ENCODE measurements at regions not wholly inside any gene's neighbourhood (a gene's known extent, or its start where the extent isn't known, plus 50 kb on each side); places are given as distances from the start of the nearest gene placed in this dataset.

GRCh38 chr2:226270285-226271058 lies 529.1 kb downstream of the IRS1 start:
- Histone ChIP-seq H3K27me3 (no peaks in the 10 kb centered on the region), H3K4me1 (no peaks in the 10 kb centered on the region), H3K9me3 (no peaks in the 10 kb centered on the region), H3K4me3 (replicated peaks in 1 of 3) (no peak overlapping the region), H3K27ac (no peak overlapping the region), H3K36me3 (no peaks in the 10 kb centered on the region)
- DNase-seq = no peak
- WGBS, 2 donors = 69 to 74% methylated on average over 6 of the region's 6 CpGs
- intact Hi-C loops (cut with DNase I) = no loop called here
- no peak for TF ChIP-seq CTCF (IDR thresholded peaks at IDR 0.05)
- no peak for TF ChIP-seq POLR2A (IDR thresholded peaks at IDR 0.05)

DNA sequence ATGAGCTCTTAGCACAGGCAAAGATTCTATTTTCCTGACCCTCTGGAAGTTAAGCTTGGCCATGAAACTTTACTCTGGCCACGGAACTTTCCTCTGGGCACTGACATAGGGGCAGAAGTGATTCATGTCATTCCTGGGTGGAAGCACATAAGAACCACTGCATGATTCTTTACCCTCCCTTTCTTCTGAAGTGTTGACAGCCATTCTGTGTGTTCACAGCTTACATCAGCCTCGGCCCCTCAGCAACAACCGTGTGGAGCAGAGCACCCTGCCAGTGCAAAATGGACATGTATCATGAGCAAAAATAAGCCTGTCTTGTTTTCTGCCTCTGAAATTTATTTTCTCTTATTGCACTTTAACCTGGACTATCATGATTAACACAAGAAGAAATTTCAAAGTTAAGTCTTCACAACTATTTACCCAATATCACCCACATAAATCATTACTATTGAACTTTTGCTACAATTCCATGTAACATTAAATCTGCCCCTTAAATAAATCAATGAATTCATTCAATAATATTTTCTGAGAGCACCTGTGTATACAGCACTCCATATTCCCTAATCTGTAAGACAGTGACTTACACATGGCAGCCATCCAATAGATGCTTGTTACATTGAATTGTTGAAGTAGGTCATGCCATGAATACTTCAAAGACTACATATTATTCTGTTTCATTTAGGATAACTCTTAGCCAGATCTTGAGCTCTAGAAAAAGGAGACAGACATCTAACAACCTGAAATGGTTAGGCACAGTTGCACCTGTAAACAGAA lies 531.9 kb downstream of the IRS1 start:
- TF ChIP-seq CTCF (IDR thresholded peaks at IDR 0.05) = no peak
- H3K27ac ChIP-seq = no peak overlapping the region
- H3K27me3 ChIP-seq = no peaks in the 10 kb centered on the region
- no peaks in the 10 kb centered on the region for H3K4me1 ChIP-seq
- H3K9me3 ChIP-seq = no peaks in the 10 kb centered on the region
- H3K36me3 ChIP-seq = no peaks in the 10 kb centered on the region
- no peak overlapping the region for H3K4me3 ChIP-seq (replicated peaks in 1 of 3)
- intact Hi-C loops (cut with DNase I) = no loop called here
- DNase-seq = no peak
- 85 to 92% methylated on average over 3 of the region's 3 CpGs for WGBS, 2 donors

GRCh38 chr2:226256709-226257376 lies 542.8 kb downstream of the IRS1 start:
- H3K36me3 ChIP-seq = no peaks in the 10 kb centered on the region
- TF ChIP-seq CTCF (IDR thresholded peaks at IDR 0.05) (no peak), POLR2A (IDR thresholded peaks at IDR 0.05) (no peak)
- intact Hi-C loops (cut with DNase I) = no loop called here
- H3K4me1 ChIP-seq = no peaks in the 10 kb centered on the region
- 77 to 84% methylated on average over 4 of the region's 4 CpGs for whole genome bisulfite sequencing, 2 donors
- no peak overlapping the region for H3K4me3 ChIP-seq (replicated peaks in 1 of 3)
- H3K27ac ChIP-seq = no peak overlapping the region
- H3K9me3 ChIP-seq = no peaks in the 10 kb centered on the region
- no peaks in the 10 kb centered on the region for H3K27me3 ChIP-seq
- DNase-seq = no peak

DNA sequence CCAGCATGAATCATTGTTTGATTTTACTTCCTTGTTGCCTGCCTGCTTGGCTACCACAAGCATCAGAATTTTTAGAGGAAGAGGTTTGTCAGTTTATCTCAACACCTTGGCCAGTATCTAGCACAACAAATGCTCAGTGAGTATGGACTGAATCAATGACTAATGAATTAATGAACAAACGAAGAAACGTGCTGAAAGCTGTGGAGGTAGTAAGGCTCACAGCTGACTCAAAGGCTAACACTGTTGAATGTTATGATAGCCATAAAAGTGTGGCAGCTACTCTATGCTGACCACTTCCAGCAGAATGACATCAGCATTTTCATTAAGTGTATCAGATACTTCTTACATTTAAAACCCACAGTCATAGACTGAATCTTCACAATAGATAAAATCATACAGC lies 543.4 kb downstream of the IRS1 start:
- H3K4me3 ChIP-seq (replicated peaks in 1 of 3) = no peak overlapping the region
- no peaks in the 10 kb centered on the region for H3K27me3 ChIP-seq
- H3K4me1 ChIP-seq = no peaks in the 10 kb centered on the region
- intact Hi-C loops (cut with DNase I) = no loop called here
- H3K9me3 ChIP-seq = no peaks in the 10 kb centered on the region
- no peak overlapping the region for H3K27ac ChIP-seq
- TF ChIP-seq CTCF (IDR thresholded peaks at IDR 0.05) = no peak
- TF ChIP-seq POLR2A (IDR thresholded peaks at IDR 0.05) = no peak
- H3K36me3 ChIP-seq = no peaks in the 10 kb centered on the region
- DNase-seq = no peak
- WGBS, 2 donors = 50 to 53% methylated on average over 2 of the region's 2 CpGs

DNA sequence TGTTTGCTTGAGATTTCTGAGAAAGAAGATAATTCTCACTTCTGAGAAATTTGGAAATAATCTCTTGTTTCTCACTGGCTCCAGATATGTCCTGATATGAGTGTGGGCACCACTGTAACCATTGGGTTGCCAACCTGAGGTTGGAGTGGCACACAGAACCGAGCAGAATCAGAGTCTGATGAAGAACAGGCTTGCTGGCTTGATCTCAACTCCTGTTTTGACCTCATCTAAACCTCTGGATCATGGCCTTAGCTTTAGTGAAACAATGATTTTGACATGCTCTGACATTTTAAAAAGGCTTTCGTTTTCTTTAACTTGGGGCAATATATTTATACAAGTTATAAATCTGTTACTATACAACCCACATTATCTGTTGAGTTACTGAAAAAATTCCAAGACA lies 548.0 kb downstream of the IRS1 start:
- no peaks in the 10 kb centered on the region for H3K27me3 ChIP-seq
- H3K9me3 ChIP-seq = no peaks in the 10 kb centered on the region
- no peak for TF ChIP-seq POLR2A (IDR thresholded peaks at IDR 0.05)
- H3K4me3 ChIP-seq (replicated peaks in 1 of 3) = no peak overlapping the region
- H3K4me1 ChIP-seq = no peaks in the 10 kb centered on the region
- DNase-seq = no peak
- no peak overlapping the region for H3K27ac ChIP-seq
- 86 to 88% methylated on average over 2 of the region's 2 CpGs for WGBS, 2 donors
- intact Hi-C loops (cut with DNase I) = no loop called here
- no peaks in the 10 kb centered on the region for H3K36me3 ChIP-seq
